OCI-LY1 (cell line): ENCODE measurements at regions not wholly inside any gene's neighbourhood (a gene's known extent, or its start where the extent isn't known, plus 50 kb on each side); places are given as distances from the start of the nearest gene placed in this dataset.

Experiments used
- H2AFZ ChIP-seq: fragments of 200-600 bp; sonication (generic), shearing (Covaris generic); 2 replicates; pipeline ENCODE4 v1.6.0; 2014; ENCODE audit warnings: antibody characterized with exemption, mild to moderate bottlenecking, low read length
- H3F3A ChIP-seq: fragments of 200-600 bp; sonication (generic), shearing (Covaris generic); 2 replicates; pipeline ENCODE4 v1.6.0; 2014; ENCODE audit warnings: mild to moderate bottlenecking, antibody characterized with exemption, low read length, moderate library complexity; ENCODE audit not compliant: insufficient read depth
- H3K27ac ChIP-seq: fragments of 200-600 bp; sonication (generic); 2 replicates; pipeline ENCODE4 v1.5.1; 2014; ENCODE audit warnings: low read length, mixed run types, mild to moderate bottlenecking, low read depth; ENCODE audit not compliant: poor library complexity, severe bottlenecking
- H3K27me3 ChIP-seq: fragments of 200-600 bp; sonication (generic); 2 replicates; pipeline ENCODE4 v1.6.0; 2014; ENCODE audit warnings: antibody characterized with exemption, mild to moderate bottlenecking, low read length, moderate library complexity; ENCODE audit not compliant: insufficient read depth
- H3K36me3 ChIP-seq: fragments of 200-600 bp; sonication (generic); 2 replicates; pipeline ENCODE4 v1.6.1; 2014; ENCODE audit warnings: mild to moderate bottlenecking, antibody characterized with exemption, low read length, moderate library complexity, mixed read lengths; ENCODE audit not compliant: insufficient read depth
- H3K4me1 ChIP-seq: fragments of 200-600 bp; sonication (generic); 2 replicates; pipeline ENCODE4 v1.5.1; 2014; ENCODE audit warnings: mild to moderate bottlenecking, low read length, moderate library complexity; ENCODE audit not compliant: insufficient read depth, severe bottlenecking
- H3K4me2 ChIP-seq: fragments of 200-600 bp; sonication (generic), shearing (Covaris generic); 2 replicates; pipeline ENCODE4 v1.6.1; 2014; ENCODE audit warnings: low read length
- H3K4me3 ChIP-seq: fragments of 200-600 bp; sonication (generic); 2 replicates; pipeline ENCODE4 v1.5.1; 2014; ENCODE audit warnings: low read length, low read depth, mild to moderate bottlenecking, mixed read lengths; ENCODE audit not compliant: poor library complexity, severe bottlenecking
- H3K79me2 ChIP-seq: fragments of 200-600 bp; shearing (Covaris generic); 2 replicates; pipeline ENCODE4 v1.6.1; 2016; ENCODE audit warnings: mixed run types, low read length, mixed read lengths; ENCODE audit not compliant: insufficient read depth
- H3K9ac ChIP-seq: fragments of 200-600 bp; sonication (generic), shearing (Covaris generic); 2 replicates; pipeline ENCODE4 v1.6.1; 2014; ENCODE audit warnings: mild to moderate bottlenecking, low read length, mixed read lengths
- H3K9me2 ChIP-seq: fragments of 200-600 bp; sonication (generic), shearing (Covaris generic); 2 replicates; pipeline ENCODE4 v1.6.1; 2014; ENCODE audit warnings: low read depth, mild to moderate bottlenecking, low read length, mixed read lengths
- H3K9me3 ChIP-seq: fragments of 200-600 bp; shearing (Covaris generic); 2 replicates; pipeline ENCODE4 v1.6.1; 2014; ENCODE audit warnings: low read length, mixed read lengths
- H4K20me1 ChIP-seq: fragments of 200-600 bp; sonication (generic), shearing (Covaris generic); 2 replicates; pipeline ENCODE4 v1.6.0; 2016; ENCODE audit warnings: mild to moderate bottlenecking, low read length; ENCODE audit not compliant: insufficient read depth
- EZH2 ChIP-seq: fragments of 200-600 bp; sonication (generic), shearing (Covaris generic); IDR thresholded peaks from 2 replicates; pipeline ENCODE4 v1.8.0; 2017; ENCODE audit warnings: borderline replicate concordance, mixed run types, mild to moderate bottlenecking, antibody characterized with exemption, low read length, moderate library complexity, mixed read lengths
- TF ChIP-seq, protein P1 (sequence below): fragments of 200-600 bp; sonication (generic), shearing (Covaris generic); IDR thresholded peaks from 2 replicates; pipeline ENCODE4 v1.5.1; 2017; ENCODE audit warnings: mild to moderate bottlenecking, antibody characterized with exemption, low read length, moderate library complexity, mixed read lengths

DNA sequence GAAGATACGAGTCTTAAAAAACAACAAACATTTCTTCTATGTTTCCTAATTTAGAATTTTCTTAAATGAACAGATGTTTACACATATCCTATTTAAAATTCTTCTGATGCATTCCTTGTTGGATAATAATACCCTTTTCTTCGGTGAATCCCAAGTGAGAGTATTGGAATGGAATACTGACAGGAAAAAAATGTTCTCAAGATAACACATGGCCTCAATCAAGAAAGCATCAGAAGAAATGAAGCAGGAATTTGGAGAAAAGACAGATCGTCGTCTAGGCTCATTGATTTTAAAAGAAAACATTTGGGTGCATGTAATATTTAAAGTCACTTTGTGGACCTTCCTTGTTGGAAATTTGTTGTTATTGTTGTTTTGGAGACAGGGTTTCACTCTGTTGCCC is 196.9 kb upstream of the ANK2 start:
- TF ChIP-seq, protein P1, sequence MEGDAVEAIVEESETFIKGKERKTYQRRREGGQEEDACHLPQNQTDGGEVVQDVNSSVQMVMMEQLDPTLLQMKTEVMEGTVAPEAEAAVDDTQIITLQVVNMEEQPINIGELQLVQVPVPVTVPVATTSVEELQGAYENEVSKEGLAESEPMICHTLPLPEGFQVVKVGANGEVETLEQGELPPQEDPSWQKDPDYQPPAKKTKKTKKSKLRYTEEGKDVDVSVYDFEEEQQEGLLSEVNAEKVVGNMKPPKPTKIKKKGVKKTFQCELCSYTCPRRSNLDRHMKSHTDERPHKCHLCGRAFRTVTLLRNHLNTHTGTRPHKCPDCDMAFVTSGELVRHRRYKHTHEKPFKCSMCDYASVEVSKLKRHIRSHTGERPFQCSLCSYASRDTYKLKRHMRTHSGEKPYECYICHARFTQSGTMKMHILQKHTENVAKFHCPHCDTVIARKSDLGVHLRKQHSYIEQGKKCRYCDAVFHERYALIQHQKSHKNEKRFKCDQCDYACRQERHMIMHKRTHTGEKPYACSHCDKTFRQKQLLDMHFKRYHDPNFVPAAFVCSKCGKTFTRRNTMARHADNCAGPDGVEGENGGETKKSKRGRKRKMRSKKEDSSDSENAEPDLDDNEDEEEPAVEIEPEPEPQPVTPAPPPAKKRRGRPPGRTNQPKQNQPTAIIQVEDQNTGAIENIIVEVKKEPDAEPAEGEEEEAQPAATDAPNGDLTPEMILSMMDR: no peak
- TF ChIP-seq EZH2: no peak
- H3K9me3 ChIP-seq: no peaks in the 10 kb centered on the region
- H3K9ac ChIP-seq: no peak overlapping the region
- no peaks in the 10 kb centered on the region for H3K79me2 ChIP-seq
- H3K4me3 ChIP-seq: no peak overlapping the region
- H3K36me3 ChIP-seq: no peaks in the 10 kb centered on the region
- no peaks in the 10 kb centered on the region for H3K27me3 ChIP-seq
- no peaks in the 10 kb centered on the region for H3K4me1 ChIP-seq
- H3K9me2 ChIP-seq: no peaks in the 10 kb centered on the region
- H3F3A ChIP-seq: no peaks in the 10 kb centered on the region
- H2AFZ ChIP-seq: no peak overlapping the region
- no peak overlapping the region for H3K4me2 ChIP-seq
- H4K20me1 ChIP-seq: no peaks in the 10 kb centered on the region
- no peak overlapping the region for H3K27ac ChIP-seq

DNA sequence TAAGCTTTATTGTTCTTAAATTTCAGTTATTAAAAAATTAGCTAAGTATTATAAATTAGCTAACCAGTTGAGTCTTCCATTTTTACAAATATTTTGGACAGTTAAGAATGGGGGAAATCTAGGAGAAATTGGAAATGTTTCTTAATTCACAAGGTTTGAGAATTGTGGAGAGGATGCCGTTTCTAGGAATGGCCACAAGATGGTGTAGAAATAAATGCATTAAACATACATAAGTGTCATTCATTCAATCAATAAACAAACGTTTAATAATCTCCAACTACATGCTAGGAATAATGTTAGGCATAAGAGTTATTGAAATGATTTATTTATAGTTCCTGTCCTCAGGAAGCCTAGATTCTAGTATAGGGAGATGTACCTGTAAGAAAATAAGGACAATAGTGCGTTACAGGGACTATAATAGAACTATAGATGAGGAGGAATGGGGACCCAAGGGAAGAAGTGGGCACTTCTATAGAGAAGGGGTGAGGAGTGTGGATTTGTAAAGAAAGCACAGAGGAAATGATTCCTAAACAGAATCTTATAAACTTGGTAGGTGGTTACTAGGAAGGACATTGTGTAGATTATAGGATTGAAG is 195.7 kb upstream of the ANK2 start:
- H3K27ac ChIP-seq: no peak overlapping the region
- H3K79me2 ChIP-seq: no peaks in the 10 kb centered on the region
- no peaks in the 10 kb centered on the region for H3F3A ChIP-seq
- no peak for TF ChIP-seq EZH2
- TF ChIP-seq, protein P1: peak; percentile 47; the same call in 1 of the 2 replicates
- H3K9me3 ChIP-seq: no peaks in the 10 kb centered on the region
- no peak overlapping the region for H3K9ac ChIP-seq
- no peak overlapping the region for H3K4me3 ChIP-seq
- H4K20me1 ChIP-seq: no peaks in the 10 kb centered on the region
- H3K9me2 ChIP-seq: no peaks in the 10 kb centered on the region
- H3K4me2 ChIP-seq: no peak overlapping the region
- no peak overlapping the region for H2AFZ ChIP-seq
- no peaks in the 10 kb centered on the region for H3K4me1 ChIP-seq
- H3K36me3 ChIP-seq: no peaks in the 10 kb centered on the region
- no peaks in the 10 kb centered on the region for H3K27me3 ChIP-seq

DNA sequence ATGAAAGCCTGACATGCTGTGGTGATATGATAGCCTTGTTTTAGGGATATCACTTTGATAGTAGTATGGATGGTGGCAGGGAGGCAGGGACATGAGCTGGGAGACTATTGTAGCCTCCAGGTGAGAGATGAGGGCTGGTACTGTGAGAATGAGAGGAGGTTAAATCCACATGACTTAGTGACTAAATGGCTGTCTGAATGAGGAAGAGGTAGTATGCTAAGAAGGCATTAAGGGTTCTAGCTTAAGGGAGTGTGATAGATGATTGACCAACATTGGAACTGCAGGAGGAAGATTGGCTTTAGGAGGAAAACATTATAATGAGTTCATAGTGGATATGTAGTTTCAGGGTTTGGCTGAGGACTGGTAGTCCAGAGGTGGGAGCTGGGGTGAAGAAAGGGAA is 195.0 kb upstream of the ANK2 start:
- Histone ChIP-seq H3K79me2 (no peaks in the 10 kb centered on the region), H2AFZ (no peak overlapping the region), H3K4me2 (no peak overlapping the region), H3K9me2 (no peaks in the 10 kb centered on the region), H3K27me3 (no peaks in the 10 kb centered on the region), H3K4me1 (no peaks in the 10 kb centered on the region), H3K4me3 (no peak overlapping the region), H3K36me3 (no peaks in the 10 kb centered on the region), H3K9me3 (no peaks in the 10 kb centered on the region), H3K9ac (no peak overlapping the region), H4K20me1 (no peaks in the 10 kb centered on the region), H3F3A (no peaks in the 10 kb centered on the region), H3K27ac (no peak overlapping the region)
- TF ChIP-seq EZH2: no peak
- TF ChIP-seq, protein P1: no peak
